GM21737 (cell line): ENCODE measurements at regions not wholly inside any gene's neighbourhood (a gene's known extent, or its start where the extent isn't known, plus 50 kb on each side); places are given as distances from the start of the nearest gene placed in this dataset.

Source experiments
- ATAC-seq: cut with Tn5 transposase; IDR thresholded peaks from one replicate; pipeline ENCODE4 v1.9.1; 2021; ENCODE audit warnings: mild to moderate bottlenecking, moderate library complexity; ENCODE audit not compliant: unreplicated experiment

DNA sequence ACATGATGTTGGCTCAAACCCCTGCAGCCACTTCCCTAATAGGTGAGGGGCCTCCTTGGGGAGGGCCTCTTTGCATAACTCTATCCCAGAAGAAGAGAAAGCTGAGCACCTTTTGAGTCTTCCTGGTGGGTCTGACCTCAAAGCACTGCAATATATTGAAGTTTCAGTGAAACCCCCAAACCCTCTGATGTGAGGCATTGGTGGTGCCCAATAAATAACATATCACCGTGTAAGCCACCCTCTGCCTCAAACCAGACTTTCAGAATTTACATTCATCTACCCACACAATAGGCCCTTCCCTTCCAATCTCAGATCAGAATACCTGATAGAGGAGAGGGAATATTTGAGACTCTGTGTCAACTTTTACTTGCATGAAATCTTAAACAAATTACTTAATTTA, 142.8 kb upstream of the STK17B start:
- no peak for ATAC-seq

DNA sequence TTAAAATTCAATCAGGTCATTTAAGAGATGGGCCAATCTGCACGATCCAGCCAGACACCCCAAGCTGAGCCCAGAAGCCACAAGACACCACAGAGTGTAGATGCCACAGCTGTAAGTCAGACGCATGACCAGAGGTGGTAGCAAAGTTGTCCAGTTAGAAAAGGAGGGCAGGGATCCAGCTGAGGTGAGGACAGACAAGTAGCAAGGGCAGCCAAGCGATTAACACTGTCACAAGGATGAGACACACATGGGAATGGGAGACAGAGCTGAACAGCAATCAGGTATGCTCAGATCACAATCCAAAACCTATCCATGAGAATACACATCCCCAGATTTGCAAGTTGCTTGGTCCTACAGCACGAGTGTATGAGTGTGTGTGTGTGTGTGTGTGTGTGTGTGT, 143.4 kb upstream of the STK17B start:
- no peak for ATAC-seq

DNA sequence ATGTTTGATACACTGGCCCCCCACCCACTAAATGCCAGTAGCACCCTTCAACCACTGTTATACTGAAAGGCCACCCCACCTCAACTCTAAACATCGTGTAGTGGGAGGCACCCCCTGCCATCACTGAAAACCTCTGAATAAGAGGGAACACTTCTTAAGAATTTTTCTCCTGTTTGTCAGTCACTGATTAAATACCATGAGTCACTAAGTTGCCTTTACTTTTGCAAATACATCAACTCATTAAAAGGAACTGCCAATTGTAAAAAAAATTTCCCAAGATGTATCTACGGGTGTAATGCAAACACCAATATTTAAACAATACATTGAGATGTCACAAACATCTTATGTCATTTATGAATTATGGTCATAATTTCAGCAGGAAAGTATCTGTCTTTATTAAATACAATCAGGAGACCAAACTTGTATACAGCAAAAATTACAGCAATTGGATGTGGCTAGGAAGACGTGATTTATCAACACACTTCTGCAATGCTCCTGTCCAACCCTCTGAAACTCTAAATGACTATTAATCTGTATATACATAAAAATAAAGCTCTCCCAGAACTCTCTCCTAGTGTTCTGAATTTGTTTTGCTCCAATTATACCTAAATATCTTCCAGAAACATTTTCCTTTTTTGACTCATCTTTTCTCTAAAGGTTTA, 144.1 kb upstream of the STK17B start:
- no peak for ATAC-seq

DNA sequence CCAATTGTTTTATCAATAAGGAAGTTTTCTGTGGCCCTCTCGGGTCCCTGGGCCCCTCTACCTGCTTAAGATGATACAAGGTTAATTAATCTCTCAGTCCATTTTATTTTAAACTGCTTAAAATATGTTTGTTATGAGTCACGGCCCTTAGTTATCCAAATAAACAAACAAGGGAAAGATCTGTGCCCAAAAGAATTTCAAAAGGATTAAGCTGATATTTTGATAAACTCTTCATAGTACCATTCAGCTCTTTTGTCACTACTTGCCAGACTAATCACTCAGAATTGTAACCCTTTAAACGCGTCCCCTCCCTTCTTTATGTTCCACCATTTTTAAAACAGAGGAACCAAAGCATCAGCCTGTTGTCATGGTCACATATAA, 144.7 kb upstream of the STK17B start:
- ATAC-seq, result no peak

DNA sequence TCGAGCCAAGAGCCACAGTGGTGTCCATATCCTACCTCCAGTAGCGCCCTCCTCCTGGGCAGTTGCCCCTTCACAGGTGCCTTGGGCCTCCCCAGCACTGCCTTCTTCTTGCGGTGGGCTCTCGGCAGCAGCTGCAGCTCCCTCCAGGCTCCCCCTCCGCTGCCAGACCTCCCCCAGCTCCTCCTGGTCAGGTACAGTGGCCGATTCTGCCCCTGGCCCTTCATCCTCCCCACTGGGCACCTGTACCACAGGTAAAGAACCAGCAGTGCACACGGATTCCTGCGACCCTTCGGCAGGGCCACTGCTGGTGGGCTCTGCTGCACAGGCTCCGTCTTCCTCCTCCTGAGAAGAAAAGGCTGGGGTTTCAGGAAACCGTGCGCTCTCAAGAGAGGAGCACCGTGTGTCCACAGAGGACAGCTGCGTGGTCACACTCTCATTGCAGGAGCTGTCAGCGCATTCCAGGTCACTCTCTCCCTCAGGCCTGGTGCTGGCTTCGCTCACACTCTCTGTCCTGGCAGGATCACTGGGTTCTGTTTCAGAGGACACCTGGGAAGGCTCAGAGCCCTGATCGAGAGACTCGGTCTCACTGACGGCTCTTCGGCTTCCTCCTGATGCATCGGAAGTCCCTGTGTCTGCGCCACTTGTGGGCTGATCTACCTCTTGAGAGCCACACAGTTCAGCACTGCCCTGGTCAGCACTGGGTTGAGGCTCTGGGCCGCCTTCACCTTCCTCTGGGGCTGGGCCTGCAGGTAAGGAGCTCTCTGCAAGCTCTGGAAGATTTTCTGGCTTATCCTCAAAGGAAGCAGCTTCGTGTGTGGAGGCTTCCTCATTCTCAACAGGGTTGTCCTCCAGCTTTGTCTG, 147.4 kb upstream of the STK17B start:
- ATAC-seq, result no peak

DNA sequence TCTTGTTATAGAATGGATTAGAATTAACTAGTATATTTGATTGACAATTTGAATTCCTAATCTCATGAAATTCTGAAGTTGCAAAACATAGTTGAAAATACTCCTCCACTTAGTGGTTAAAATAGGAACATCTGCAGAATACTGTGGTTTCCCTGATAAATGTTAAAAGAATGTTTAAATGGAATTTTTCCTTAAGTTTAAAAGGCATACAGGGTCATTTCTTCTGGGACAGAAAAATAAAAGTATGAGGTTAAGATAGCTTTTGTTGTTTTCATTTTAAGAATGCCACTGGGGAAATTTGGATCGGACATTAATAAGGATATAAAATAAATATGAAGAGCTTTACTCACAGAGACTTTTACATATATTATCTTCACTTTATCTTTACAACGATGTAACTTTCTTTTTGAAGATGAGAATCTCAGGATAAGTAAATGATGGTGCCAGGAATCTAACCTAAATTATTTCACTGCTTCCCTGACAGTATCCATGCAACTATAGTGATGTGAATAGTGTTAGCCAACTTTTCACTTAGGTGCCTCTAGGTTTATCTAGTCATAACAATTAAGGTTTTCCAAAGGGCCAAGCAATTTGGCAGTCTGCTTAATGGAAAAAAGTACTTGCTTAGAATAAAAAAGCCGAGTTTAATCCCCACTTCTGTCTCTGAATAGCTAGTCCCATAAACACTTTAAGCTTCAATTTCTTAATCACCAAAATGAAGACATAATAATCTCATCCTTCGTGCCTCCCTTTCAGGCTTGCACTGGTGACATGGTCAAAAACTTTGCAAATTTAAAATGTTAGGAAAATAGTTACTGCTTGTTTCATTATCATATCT, 151.8 kb upstream of the STK17B start:
- ATAC-seq, result no peak

DNA sequence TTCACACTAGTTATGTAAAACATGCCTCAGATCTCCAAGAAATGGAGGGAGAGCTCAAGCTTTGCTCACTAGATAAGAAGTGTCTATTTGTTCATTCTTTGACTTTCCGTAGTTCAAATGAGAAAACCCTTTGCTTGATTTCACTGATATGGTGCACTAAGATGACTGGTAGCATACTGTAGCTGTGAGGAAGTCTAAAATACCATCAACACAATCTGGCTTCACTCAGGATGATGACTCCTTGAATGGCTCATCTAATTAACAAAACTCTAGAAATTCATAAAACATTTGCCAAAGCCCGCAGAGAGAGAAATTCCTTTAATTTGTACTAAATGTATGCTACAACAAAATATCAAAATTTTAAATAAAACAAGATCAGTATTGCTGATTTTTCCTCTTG, 152.8 kb upstream of the STK17B start:
- ATAC-seq, result no peak

DNA sequence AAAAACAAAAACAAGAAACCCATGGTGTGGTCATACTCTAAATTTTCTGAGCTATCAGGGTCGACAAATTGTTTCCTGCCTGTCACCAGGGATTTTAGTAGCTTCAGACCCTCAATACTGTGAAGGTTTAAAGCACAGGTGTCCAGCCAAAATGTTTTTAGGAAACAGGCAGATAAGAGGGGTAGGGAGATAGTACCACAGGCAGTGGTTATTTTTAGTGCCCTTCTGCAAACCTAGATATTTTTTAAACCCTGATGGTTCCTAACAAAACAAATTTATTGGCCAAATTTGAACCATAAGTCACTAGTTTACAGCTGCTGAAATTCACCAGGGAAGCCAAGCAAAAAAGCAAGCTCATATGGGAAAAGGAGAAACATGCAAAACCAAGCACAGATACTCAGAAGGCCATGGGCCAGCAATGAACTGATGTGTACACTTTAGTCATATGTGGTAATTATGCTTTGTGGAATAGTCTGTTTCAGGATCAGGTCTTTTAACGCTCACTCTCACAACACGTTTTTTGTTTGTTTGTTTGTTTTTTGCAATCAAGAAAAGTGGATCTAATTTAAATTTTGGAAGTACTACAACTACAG, 156.8 kb upstream of the STK17B start:
- ATAC-seq, result no peak

DNA sequence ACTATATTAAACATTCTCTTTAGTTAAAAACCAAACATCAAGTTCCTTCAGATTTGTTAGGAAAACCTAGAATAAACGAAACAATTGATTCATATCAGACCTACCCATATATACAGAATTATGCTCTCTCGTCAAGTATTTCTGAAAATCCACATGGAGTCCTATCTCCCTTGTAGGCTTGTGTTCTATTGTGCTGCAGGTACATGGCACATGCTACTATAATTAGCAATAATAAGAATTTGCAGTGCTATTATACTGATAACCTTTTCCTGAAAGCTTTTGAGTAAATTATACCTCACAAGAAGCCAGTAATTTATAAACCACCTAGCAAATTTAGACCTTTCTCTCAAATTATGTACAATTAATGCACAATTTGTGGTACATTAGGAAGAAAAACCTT, 158.6 kb upstream of the STK17B start:
- no peak for ATAC-seq

DNA sequence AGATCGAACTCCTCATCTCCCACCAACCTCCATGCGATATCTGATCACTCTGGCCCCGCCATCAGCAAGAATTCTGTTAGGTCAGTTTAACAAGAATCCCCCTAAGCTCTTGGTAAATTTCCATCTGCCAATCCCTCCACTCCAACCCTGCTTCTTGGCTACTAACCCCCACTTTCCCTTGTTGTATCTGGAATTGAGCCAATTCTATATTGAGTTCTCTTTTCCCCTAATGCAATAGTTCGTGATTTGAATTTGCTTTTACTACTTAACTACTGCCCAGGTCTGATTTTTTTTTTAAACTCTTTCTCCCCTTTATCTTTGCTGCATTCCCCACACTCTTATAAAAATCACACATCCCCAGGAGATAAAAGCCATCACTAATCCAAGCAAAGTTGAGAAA, 159.3 kb upstream of the STK17B start:
- no peak for ATAC-seq

DNA sequence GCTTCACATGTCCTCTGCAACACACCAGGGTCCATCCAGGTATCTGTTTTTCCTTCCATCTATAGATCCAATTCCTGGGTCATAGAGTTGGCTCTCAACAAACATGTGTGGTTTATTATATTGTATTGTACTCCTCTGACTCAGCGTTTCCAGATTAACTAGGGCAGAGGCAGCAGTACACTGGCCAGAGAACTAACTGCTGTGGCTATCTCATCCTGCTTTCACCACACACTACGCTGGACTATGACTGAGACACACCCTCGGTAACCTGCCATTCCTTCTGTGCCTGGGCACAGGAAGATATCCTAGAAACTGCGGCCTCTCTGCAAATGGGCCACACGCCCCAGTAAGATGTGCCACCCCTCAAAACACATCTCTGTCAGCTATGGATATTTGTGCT, 159.8 kb upstream of the STK17B start:
- no peak for ATAC-seq

DNA sequence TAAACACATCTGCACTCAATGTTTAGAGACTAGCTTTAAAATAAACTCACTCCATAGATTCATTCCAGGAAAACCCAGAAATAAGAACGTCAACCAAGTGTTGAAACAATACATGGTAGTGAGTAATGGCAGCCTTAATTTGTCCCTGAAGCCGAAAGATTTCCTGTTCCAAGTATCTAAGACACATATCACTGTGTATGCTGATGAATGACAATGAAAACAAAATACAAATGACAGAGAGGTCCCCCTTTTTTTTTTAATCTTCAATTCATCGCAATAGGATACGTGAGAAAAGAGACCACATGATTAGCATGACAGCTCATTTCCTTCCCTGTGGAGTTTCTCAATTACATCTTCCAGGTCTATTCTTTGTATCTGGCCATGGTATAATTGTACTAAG, 160.5 kb upstream of the STK17B start:
- no peak for ATAC-seq

DNA sequence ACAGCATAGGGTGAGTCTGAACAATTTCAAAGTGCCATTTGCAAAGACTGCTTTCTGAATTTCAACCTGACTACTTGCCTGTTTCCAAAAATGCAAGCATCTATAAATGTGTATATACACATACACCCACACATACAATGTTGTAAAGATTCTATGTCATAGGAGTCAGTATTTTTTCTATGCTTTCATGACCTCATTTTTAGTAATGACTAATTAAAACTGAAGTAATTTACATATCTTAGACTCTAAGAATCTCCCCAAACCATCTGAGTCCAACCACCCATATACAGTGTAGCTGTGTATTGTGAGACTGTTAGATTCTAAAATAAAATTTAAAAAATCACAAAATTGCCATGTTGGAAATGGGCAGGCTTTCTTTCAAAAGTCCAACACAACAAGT, 162.0 kb upstream of the STK17B start:
- ATAC-seq, result no peak

DNA sequence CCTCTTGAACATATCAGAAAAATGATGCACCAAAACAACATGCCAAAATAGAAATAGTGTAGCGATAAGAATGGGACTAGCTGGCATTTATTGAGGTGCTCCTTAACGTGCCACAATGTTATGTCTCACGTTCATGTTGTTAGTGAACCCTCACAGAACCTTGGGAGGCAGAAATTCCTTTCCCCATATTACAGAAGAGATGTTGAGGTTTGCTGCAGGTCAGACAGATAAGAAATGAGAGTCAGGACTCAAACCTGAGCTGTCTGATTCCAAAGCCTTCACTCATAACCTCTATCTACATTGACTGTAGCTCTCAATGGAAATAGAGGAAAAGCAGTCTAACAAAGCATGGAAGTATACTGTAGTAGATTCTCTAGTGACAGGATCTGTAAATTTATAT, 163.3 kb upstream of the STK17B start:
- no peak for ATAC-seq

DNA sequence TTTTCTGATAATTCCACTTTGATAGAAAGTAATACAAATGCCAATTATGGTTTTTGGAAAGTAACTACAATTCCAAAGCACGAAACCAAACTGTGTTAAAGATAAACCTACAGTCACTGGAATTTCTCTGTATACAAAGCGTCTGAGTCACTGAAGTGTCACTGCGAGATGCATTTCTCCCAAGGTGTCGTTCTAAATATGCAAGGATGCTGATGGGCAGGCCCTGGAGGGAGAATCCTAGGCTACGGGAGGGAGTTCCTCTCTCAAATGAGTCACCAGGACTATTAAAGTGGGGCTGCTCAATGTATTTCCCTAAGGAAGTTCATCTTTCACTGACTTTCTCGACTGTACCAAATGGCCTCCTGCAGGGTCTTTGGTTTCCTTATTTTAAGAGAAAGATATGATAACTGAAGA, 163.8 kb upstream of the STK17B start:
- no peak for ATAC-seq

DNA sequence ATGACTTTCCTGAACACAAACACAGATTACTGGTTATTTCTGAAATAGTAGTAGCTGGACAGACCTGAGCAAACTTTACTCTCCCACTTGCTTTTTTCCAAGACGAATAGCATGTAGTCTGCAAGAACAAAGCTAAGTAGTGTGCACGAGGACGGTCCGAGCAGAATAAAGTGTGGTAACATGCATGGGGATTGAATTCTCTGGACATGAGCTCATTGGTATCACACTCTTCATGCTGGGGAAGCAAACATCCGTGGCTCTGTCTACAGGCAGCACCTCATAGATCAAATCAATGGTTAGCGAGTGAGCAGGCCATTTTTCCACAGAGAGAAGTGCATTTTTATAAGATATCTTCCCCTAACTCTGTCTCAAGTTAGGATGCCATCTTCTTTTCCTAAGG, 164.8 kb upstream of the STK17B start:
- ATAC-seq, result no peak

DNA sequence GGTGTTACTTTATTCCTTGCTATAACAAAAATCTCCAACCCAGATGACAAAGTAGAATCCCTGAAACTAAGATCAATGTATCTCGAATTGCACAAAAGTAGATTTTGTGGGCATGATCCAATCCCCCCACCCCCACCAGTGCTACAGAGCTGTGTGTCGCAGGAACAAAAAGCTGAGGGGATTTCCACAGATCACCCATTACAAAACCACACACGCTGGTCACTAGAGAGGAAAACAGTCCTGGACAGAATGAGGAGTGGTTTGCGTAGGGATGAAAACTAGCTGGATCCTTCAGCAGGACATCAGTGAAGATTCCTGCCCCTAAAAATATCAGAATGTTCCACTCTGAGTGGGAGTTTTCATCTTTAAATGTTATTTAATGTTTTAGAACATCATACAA, 165.3 kb upstream of the STK17B start:
- no peak for ATAC-seq

DNA sequence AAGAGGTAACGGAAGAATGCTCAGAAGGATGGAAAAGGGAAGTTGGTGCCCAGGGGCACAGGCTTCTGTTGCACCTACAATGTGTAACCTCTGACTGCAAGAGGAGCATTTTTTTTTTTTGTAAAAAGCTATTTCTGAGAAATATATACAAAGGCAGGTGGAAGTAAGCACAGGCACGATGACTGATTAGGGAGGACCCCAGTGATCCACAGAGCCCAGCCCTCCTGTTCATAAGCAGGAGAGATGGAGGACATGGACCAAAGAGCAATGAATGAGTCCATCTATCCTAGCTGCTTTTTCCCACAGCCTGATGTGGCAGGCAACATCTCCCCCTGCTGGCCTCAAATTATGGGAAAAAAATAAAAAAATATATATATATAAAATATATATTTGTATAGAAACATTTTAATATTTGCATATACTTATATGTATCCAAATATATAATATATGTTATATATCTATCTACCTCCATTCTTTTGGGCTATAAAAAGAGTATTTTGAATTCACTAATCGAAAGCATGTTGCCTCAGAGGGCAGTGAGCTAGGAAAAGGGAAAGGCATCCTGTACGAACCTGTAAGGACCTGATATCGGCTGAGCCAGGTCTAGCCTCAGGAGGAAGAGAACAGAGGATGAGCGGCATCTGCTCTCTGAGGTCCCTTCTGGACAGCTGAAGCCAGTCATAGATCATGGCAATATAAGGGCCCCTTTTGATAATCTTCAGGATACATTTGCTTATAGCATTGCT, 166.0 kb upstream of the STK17B start:
- ATAC-seq, result no peak

DNA sequence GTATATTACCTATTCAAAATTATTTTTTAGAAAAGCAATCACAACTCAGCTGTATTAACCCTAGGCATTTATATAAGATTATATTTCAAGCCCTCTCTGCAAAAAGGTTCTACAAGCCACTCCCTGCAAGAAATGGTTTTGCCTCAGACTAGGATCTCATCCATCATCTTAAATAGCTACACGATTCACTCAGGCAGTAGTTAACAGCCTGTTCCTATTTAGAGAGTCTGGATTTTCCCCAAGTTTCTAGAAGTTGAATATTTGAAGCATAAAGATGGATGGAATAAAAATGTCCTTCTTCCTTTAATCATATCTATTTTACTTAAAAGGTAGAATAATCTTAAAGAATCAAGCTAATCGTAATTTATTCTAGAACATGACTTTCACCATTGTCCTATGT, 167.1 kb upstream of the STK17B start:
- no peak for ATAC-seq

DNA sequence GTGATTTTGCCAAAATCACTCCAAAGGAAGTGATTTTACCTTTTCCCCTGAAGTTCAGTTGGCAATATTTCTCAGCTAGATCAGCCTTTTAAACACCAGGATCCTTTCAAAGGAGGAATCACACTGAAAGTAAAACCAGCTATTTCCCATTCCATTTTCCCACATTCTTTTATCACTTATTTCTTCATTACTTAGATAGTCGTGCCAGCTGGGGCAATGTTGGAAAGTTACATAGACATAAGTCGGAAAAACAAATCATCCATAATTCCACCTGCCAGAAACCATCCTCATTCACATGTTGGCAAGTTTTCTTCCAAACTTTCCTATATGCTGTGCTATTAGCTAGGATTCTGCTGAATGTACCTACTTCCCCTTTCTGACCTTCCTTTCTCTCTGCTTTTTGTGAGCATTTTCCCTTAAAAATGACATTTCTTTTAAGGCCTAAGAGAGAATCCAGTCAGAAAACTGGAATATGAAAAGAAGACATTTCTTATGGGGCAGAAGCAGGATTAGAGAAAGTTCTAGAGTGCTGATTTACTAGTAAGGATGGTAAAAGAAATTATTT, 170.0 kb upstream of the STK17B start:
- no peak for ATAC-seq
